ENCODE measurements at regions not wholly inside any gene's neighbourhood (a gene's known extent, or its start where the extent isn't known, plus 50 kb on each side); places are given as distances from the start of the nearest gene placed in this dataset.

GRCh38 chr9:6703898-6704639 is 53.7 kb upstream of the KDM4C start:
- in situ Hi-C loops (cut with HindIII; ENCODE audit: low pct_unique_long_range_greater_than_20kb, low sequenced_read_pairs): no loop called here
- peak; percentile 81 for DNase-seq (ENCODE audit: low read depth)

- DNase-seq (ENCODE audit: low read depth): no peak
- in situ Hi-C loops (cut with HindIII; ENCODE audit: low pct_unique_long_range_greater_than_20kb, low sequenced_read_pairs): no loop called here
Observed at GRCh38 chr9:6702707-6703106, 55.1 kb upstream of the KDM4C start.

- no peak for DNase-seq (ENCODE audit: low read depth)
- in situ Hi-C loops (cut with HindIII; ENCODE audit: low pct_unique_long_range_greater_than_20kb, low sequenced_read_pairs): no loop called here
Observed at GRCh38 chr9:6696178-6696577, 50.6 kb upstream of the GLDC start.

- DNase-seq (ENCODE audit: low read depth): no peak
- in situ Hi-C loops (cut with HindIII; ENCODE audit: low pct_unique_long_range_greater_than_20kb, low sequenced_read_pairs): no loop called here
Observed at GRCh38 chr9:6695121-6695814, 49.7 kb upstream of the GLDC start.
